Heart left ventricle (tissue), 13 donors: ENCODE measurements at regions not wholly inside any gene's neighbourhood (a gene's known extent, or its start where the extent isn't known, plus 50 kb on each side); places are given as distances from the start of the nearest gene placed in this dataset.

Source experiments
- POLR2A ChIP-seq, 2 donors: fragments of 450-650 bp; IDR thresholded peaks; one replicate each; pipeline ENCODE4 v1.6.1; 2017; ENCODE audit warnings: antibody characterized with exemption in 2 of 2, mild to moderate bottlenecking in 2 of 2, moderate library complexity in 2 of 2
- TF ChIP-seq, protein P1 (sequence below), 12 donors: fragments of 200-600 bp; sonication (generic) in 4 of 12; IDR thresholded peaks; one replicate each; pipeline versions ENCODE4 v1.5.0 to v1.8.0; 2018 to 2022; ENCODE audit warnings: antibody characterized with exemption in 12 of 12, mild to moderate bottlenecking in 5 of 12
- donor health status: ischemic (EF 13 %, LVEDD 7.1; RV severe dilation, severe dysfunction).
- donor health status: DM: no; HTN: yes; CAD: no.
- donor health status: DM: no; HTN: no; CAD: no.
- donor health status: ischemic (EF 25% LVEDD 6.9; RV normal size, moderate dysfunction).
- donor health status: ischemic (EF 25% LVEDD 5.7; RV mildly dilated, moderate dysfunction).
- donor health status: ischemic (EF 35%, LVEDD 5.7; RV mildly dilated, moderate dysfunction).
- donor health status: nonischemic (EF 11% LVEDD 7.7; RV severe dilation, severe dysfunction).
- donor health status: DM: yes; HTN: yes; CAD: no.
- donor health status: PGD.
- donor health status: ischemic (EF 29% LVEDD 5.4; RV normal size, mild dysfunction).
- donor health status: nonischemic (EF 23%, LVEDD 6.1; RV moderate dilation, normal function).

DNA sequence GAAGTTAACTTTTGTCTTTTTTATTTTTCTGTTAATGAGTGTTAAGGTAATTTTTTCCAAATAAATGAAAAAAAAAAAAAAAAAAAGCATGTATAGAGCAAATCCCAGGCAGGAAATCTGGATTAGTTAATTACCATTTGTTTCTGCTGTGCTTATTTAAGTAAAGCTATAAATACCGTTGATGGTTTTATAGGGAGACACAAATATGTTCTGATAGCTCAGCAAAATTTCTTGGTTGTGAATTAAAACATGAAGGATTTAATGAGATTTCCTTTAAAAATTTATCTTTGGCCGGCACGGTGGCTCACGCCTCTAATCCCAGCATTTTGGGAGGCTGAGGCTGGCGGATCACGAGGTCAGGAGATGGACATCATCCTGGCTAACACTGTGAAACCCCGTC is 189.4 kb downstream of the CD109 start:
- TF ChIP-seq, protein P1, sequence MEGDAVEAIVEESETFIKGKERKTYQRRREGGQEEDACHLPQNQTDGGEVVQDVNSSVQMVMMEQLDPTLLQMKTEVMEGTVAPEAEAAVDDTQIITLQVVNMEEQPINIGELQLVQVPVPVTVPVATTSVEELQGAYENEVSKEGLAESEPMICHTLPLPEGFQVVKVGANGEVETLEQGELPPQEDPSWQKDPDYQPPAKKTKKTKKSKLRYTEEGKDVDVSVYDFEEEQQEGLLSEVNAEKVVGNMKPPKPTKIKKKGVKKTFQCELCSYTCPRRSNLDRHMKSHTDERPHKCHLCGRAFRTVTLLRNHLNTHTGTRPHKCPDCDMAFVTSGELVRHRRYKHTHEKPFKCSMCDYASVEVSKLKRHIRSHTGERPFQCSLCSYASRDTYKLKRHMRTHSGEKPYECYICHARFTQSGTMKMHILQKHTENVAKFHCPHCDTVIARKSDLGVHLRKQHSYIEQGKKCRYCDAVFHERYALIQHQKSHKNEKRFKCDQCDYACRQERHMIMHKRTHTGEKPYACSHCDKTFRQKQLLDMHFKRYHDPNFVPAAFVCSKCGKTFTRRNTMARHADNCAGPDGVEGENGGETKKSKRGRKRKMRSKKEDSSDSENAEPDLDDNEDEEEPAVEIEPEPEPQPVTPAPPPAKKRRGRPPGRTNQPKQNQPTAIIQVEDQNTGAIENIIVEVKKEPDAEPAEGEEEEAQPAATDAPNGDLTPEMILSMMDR (IDR thresholded peaks at IDR 0.05): no peak
- TF ChIP-seq POLR2A (IDR thresholded peaks at IDR 0.05): no peak
